Fibroblast of mammary gland (primary cell): ENCODE measurements at regions not wholly inside any gene's neighbourhood (a gene's known extent, or its start where the extent isn't known, plus 50 kb on each side); places are given as distances from the start of the nearest gene placed in this dataset.

ENCODE experiments used
- DNase-seq: peaks from one replicate; pipeline ENCODE4 v3.0.0-alpha.2; 2010; ENCODE audit warnings: low read depth
- H3K4me3 ChIP-seq: 2 replicates; pipeline ENCODE4 v1.5.1; 2011; ENCODE audit warnings: low read depth, mild to moderate bottlenecking, low read length, moderate library complexity; ENCODE audit not compliant: control insufficient read depth
- CTCF ChIP-seq: conservative IDR thresholded peaks from 2 replicates; pipeline ENCODE4 v1.5.1; 2011; ENCODE audit warnings: low read depth, low read length, inconsistent platforms; ENCODE audit not compliant: control insufficient read depth, insufficient read depth

- no peak for TF ChIP-seq CTCF
- no peak overlapping the region for H3K4me3 ChIP-seq
- DNase-seq = no peak
Measured at GRCh38 chr6:103578115-103578514, 1281.6 kb downstream of the HACE1 start.

GRCh38 chr6:103570431-103570830 is 1289.3 kb downstream of the HACE1 start:
- DNase-seq = no peak

GRCh38 chr6:103554911-103555310 is 1304.8 kb downstream of the HACE1 start:
- H3K4me3 ChIP-seq = no peak overlapping the region
- DNase-seq = no peak
- TF ChIP-seq CTCF = no peak

More at GRCh38 chr6:103570431-103570830, 1289.3 kb downstream of the HACE1 start:
- no peak for TF ChIP-seq CTCF
- H3K4me3 ChIP-seq = no peak overlapping the region

- H3K4me3 ChIP-seq = no peak overlapping the region
- no peak for DNase-seq
- TF ChIP-seq CTCF = no peak
Measured at GRCh38 chr6:103538381-103538780, 1321.3 kb downstream of the HACE1 start.

GRCh38 chr6:103534814-103535213 is 1324.9 kb downstream of the HACE1 start:
- no peak for DNase-seq
- no peak overlapping the region for H3K4me3 ChIP-seq
- no peak for TF ChIP-seq CTCF

GRCh38 chr6:103534095-103534494 is 1325.6 kb downstream of the HACE1 start:
- no peak for TF ChIP-seq CTCF
- no peak for DNase-seq
- H3K4me3 ChIP-seq = no peak overlapping the region

GRCh38 chr6:103522045-103522444 is 1337.7 kb downstream of the HACE1 start:
- no peak overlapping the region for H3K4me3 ChIP-seq
- no peak for DNase-seq
- no peak for TF ChIP-seq CTCF
